Dermis microvascular lymphatic vessel endothelial cell (primary cell): ENCODE measurements at regions not wholly inside any gene's neighbourhood (a gene's known extent, or its start where the extent isn't known, plus 50 kb on each side); places are given as distances from the start of the nearest gene placed in this dataset.
A peak's percentile ranks its signal among the peaks of the same experiment; 100 is the strongest.
"Not testable (repeated sequence)": the region's sequence is repeated elsewhere in the genome, so short reads cannot be mapped to it uniquely, and the experiment has no call there.

Experiments used
- DNase-seq, 2 donors: peaks; one replicate each; pipeline versions ENCODE4 v3.0.0 to v3.0.0-alpha.2; 2010; ENCODE audit warnings: low read depth in 2 of 2

DNA sequence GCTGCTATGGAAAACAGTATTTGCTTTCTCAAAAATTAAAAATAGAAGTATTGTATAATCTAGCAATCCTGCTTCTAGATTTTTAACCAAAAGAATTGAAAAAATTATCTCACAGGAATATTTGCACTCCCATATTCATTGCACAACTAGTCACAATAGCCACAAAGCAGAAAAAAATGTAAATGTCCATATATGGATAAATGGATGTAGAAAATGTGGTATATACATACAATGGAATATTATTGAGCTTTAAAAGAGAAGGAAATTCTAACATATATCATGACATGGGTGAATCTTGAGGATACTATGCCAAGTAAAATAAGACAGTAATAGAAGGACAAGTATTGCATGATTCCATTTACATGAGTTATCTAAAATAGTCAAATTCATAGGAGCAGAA lies 2753.0 kb downstream of the PCDH9 start:
- DNase-seq, result no peak

GRCh38 chr13:64476041-64476568 lies 2754.0 kb downstream of the PCDH9 start:
- DNase-seq, result not testable (repeated sequence)

DNA sequence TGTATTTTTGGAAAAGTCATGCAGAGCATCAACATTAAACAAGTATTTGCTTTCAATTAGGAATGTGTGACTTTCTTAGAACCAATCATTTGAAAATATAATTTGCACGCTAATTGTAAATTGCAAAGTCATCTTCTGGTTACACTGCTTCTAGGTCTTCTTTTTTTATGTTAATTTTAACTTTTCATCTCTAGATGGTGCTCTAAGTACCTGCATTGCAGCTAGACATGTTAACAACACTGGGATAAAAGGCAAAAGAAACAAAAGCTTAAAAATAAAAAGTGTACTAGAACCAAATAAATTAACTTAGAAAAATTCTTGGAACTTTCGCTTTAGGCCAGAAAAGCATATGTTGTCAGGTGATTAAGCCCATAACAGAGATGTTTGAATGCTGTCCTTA lies 2758.2 kb downstream of the PCDH9 start:
- DNase-seq, result peak; percentile 56 to 62

GRCh38 chr13:64470751-64471150 lies 2759.4 kb downstream of the PCDH9 start:
- DNase-seq, result no peak

DNA sequence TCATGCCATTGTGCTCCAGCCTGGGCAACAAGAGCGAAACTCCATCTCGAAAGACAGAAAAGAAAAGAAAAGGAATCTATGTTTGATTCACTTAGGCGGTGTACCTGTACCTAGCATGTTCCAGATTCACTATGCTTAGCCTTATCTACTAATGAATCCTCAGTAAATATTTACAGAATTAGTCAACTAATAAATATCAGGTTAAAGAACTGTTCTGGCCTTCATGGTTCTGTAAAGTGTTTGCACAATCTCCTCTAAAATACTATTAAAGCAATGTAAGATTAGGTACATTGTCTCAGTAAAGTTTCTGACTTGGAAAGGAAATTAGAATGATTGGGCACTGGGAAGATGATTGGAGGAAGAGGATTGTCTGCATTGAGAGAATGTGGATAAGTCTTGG lies 2770.4 kb downstream of the PCDH9 start:
- no peak for DNase-seq

DNA sequence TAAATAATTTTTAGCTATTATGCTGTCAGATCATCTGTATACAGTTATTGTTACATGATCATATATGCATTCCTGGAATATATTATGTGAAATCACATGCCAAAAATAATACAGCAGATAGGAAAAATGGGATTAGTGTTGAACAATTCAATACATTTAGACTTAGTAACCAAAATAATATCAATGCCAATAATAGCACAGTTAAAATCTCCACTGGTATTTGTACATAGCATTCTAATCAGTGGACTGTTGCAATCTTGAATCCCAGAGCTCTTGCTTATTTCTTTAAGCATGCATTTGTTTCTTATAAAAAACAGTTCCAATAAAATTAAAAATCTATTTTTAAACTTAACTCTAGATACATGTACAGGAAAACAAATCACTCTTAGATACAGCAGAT lies 2772.2 kb downstream of the PCDH9 start:
- DNase-seq, result peak in 1 of 2 donors; percentile 45

GRCh38 chr13:64455124-64455523 lies 2775.0 kb downstream of the PCDH9 start:
- no peak for DNase-seq

DNA sequence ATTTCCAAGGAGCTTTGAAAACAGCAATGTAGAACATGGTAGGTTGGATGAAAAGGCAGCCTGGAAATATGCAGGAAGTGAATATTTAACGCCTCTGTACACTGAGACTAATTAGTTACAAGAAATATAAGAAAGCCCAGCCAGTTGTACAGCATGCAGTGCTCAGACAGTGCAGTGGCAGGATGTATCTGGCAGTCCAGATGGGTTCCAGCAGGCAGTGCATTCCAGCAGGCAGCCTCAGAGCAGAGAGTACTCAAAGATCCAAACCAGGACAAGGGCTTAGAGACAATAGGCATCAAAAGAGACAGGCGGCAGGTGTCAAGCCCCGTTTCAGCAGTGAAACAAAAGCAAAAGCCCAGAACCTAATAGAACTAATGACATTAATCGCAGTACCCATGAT lies 2776.3 kb downstream of the PCDH9 start:
- no peak for DNase-seq

GRCh38 chr13:64446372-64446771 lies 2783.8 kb downstream of the PCDH9 start:
- peak; percentile 20 to 48 for DNase-seq

GRCh38 chr13:64441740-64442139 lies 2788.4 kb downstream of the PCDH9 start:
- no peak for DNase-seq

DNA sequence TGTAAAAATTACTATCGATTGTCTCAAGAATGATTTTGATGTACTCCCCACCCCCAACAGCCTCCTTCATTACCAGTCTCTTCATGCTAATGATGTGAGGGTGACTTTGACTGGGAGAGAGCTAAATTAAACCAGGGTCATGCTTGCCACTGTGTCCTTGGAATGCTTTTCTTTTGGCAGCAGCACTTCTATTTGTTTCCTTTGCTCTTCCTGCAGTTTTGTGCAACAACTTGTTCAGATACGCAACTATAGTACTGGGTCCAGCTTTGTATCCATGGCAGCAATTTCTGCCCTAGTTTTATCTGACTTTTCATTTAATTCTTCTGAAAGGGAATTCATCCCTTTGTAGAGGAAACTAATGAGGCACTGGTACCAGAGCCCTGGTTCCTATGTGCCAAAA lies 2792.1 kb downstream of the PCDH9 start:
- no peak for DNase-seq

GRCh38 chr13:64429691-64430090 lies 2800.4 kb downstream of the PCDH9 start:
- no peak for DNase-seq

DNA sequence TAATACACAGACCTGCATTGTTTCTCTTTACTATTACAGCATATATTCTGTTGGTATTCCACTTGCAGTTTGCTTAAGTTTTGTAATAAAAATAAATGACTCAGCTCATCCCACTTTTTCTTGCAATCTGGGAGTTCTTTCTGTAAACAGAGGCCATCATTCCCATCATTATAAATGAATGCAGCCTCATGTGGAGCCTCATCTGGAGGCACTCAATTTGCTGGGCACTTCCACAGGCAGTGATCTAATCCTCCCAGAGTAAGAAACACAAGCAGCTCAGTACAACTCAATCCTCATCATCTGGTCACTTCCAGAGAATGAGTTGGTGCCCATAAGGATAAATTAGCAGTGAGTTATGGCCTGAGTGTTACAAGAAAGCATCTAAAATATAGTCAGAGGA lies 2801.9 kb downstream of the PCDH9 start:
- no peak for DNase-seq

GRCh38 chr13:64423467-64423866 lies 2806.7 kb downstream of the PCDH9 start:
- no peak for DNase-seq

GRCh38 chr13:64420181-64420580 lies 2810.0 kb downstream of the PCDH9 start:
- DNase-seq, result no peak

- DNase-seq, result no peak
Measured at GRCh38 chr13:64417581-64417980, 2812.6 kb downstream of the PCDH9 start.

DNA sequence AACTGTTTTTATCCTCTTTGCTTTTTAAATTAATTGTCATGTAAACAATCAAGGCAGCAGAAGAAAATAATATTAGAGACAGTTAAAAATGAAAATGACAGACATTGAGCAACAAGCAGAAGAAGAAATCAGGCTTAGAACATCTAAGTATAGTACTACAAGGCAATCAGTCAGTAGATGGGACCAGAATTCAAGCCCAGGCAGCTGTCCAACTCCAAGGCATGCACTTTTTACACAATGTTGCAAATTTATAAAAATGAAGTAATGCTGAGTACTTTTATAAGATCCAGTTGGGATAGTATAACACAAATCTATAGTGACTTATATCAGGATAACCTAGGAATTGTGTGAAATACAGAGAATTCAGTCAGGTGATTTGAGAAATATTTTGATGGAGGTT lies 2815.8 kb downstream of the PCDH9 start:
- no peak for DNase-seq

DNA sequence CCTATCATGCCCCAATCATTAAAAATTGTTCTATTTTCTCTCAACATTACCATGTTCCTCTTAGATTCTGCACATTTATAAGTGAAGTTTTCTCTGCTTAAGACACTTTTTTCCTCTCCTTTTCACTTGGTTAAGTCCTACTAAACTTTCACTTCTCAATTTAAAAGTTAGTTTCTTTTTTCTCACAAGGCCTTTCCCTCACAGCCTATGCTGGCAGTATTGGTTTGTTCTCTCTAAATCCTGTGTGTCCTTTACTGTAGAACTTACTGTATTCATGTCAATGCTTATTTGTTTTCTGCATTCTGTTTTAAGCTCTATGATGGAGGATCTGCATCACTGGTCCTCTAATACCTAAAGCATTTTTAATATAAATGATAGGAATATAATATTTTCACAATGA lies 2816.6 kb downstream of the PCDH9 start:
- no peak for DNase-seq

DNA sequence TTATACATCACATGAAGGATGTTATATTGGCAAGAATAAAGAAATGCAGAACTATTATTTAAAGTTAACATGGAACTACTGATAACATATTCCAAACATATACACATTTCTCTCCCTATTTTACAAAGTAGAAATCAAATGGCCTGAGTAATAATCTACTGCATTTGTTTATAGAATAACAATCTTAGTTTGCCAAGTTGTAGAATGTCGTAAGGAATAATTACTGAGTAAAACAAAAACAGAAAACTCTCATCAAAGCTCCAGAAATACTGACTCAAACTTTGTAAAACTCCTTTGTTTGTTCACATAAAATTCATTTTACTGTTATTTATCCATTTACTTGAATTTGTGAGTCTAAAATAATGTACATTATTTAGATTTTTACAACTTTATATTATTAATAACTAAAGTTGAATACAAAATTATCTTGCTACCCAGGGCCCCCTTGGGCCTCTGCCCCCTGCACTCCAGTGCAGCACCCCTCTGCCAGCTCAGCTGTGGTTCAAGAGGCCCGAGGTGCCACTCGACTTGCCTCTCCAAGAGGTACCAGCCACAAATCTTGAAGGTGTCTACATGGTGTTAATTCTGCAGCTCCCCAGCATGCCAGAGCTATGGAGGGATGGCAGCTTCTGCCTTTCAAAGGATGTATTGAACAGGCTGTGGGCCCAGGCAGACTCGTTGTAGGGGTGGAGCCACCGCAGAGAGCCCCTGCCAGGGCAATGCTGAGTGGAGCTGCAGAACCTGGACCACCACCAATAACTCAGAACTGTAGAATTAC lies 2819.7 kb downstream of the PCDH9 start:
- DNase-seq, result no peak

DNA sequence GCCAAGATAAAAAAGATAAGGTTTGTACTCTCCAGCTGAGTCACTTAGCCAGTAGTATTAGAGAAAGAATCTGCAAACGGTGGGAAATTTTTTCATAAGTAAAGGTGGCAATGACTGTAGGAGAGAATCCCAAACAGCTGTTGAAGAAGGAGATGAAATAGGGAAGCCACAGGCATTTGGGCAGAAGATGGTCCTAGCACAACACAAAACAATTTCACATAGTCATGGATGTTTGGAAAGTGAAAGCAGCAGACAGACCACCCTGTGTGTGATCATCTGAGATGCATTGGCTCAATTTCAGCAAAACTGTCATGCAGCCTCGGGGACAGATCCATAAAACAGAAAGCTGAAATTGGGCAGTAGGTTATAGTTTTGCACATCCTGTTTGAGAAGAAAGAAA lies 2832.4 kb downstream of the PCDH9 start:
- no peak for DNase-seq

GRCh38 chr13:64377606-64378005 lies 2852.5 kb downstream of the PCDH9 start:
- DNase-seq, result no peak

DNA sequence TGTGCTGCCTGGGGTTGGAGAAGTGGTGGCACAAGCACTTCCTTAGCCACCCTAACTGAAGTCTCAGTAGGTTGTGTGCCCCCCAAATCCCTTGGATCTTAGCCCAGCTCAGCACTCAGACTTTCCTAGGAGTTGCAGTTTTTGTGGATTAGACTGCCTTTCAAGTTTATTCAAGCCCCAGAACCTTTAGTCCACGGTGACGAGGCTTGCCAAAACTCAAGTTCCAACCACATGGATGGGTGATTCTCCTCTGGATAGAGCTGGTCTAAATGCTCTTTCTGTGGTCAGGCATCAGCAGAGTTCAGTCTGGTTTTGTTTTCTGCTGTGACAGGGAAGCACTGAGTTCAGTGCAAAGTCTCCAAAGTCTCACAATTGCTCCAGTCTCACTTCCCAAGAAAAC lies 2858.7 kb downstream of the PCDH9 start:
- no peak for DNase-seq

DNA sequence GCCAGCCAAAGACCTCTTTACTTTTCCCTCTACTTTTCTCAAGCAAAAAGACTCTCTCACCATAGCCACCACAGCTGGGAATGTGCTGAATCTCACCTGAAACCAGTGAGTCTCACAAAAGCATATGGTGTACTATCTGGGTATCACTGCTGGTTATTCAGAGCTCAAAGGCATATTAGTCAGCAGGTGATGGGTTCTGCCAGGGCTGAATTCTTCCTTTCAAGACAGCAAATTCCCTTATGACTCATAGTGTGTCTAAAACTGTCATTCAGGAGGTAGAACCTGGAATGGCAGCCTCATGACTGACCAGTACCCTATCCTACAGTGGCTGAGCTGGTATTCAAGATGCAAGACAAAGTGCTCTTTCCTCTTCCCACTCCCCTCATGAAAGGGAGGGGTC lies 2859.1 kb downstream of the PCDH9 start:
- DNase-seq, result no peak

DNA sequence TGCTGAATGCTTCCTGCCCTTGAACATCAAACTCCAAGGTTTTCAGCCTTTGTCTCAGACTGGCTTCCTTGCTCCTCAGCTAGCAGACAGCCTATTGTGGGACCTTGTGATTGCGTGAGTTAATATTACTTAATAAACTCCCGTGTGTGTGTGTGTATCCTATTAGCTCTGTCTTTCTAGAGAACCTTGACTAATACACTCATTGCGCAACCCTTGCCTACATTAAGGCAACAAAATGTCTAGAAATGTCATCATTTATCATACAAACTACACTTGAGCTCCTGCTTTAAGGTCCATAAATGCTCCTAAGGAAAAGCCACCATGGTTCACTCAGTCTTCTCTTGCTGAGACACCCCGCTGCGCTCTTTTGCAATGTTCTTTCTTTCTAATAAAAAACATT lies 2861.0 kb downstream of the PCDH9 start:
- no peak for DNase-seq
